Right lobe of liver (tissue), 6 donors: ENCODE measurements at regions not wholly inside any gene's neighbourhood (a gene's known extent, or its start where the extent isn't known, plus 50 kb on each side); places are given as distances from the start of the nearest gene placed in this dataset.

Source experiments
- ATAC-seq, 4 donors: fragments of 200-7000 bp; cut with Tn5 transposase; one replicate each; pipeline ENCODE4 v1.9.1; 2020; ENCODE audit warnings: mild to moderate bottlenecking in 4 of 4, moderate library complexity in 4 of 4
- DNase-seq, 3 donors: peaks; one replicate each; pipeline ENCODE4 v3.0.0-alpha.2; 2020
- H3K27ac ChIP-seq, 3 donors: fragments of 200-600 bp; one replicate each; pipeline ENCODE4 v1.8.0; 2022
- H3K27me3 ChIP-seq, 2 donors: fragments of 200-600 bp; one replicate each; pipeline ENCODE4 v1.8.0; 2022
- H3K36me3 ChIP-seq, 4 donors: fragments of 200-600 bp; sonication (generic) in 1 of 4; one replicate each; pipeline versions ENCODE4 v1.5.1 to v1.8.0; 2017 to 2022; ENCODE audit warnings: control low read depth in 1 of 4
- H3K4me1 ChIP-seq, 4 donors: fragments of 200-600 bp; sonication (generic) in 1 of 4; one replicate each; pipeline versions ENCODE4 v1.5.1 to v1.8.0; 2017 to 2022; ENCODE audit warnings: control low read depth in 1 of 4
- H3K4me3 ChIP-seq, 3 donors: fragments of 200-600 bp; one replicate each; pipeline ENCODE4 v1.8.0; 2022
- H3K9me3 ChIP-seq, 4 donors: fragments of 200-600 bp; sonication (generic) in 1 of 4; one replicate each; pipeline versions ENCODE4 v1.5.1 to v1.8.0; 2017 to 2022; ENCODE audit warnings: control low read depth in 1 of 4
- POLR2A ChIP-seq: fragments of 450-650 bp; IDR thresholded peaks from one replicate; pipeline ENCODE4 v1.6.1; 2017; ENCODE audit warnings: antibody characterized with exemption, mild to moderate bottlenecking
- WGBS: methylation state at CpG from one replicate; pipeline ENCODE4 v1.1.6; 2018; ENCODE audit warnings: low coverage, low lambda C conversion rate; ENCODE audit not compliant: insufficient coverage; ENCODE audit errors: missing lambda C conversion rate; 5-methylcytosine and 5-hydroxymethylcytosine counted together
- intact Hi-C, 2 donors: fragments of 100-400 bp; cut with DNase I; formaldehyde crosslinking; loops; one replicate each; pipeline versions ENCODE4 v1.11.2 to v1.14.1; 2022
- TF ChIP-seq, protein P1 (sequence below), 4 donors: fragments of 200-600 bp in 3 of 4; fragments of 450-650 bp in 1 of 4; IDR thresholded peaks; one replicate each; pipeline versions ENCODE4 v1.5.1 to v1.8.0; 2016 to 2022; ENCODE audit warnings: antibody characterized with exemption in 4 of 4, mild to moderate bottlenecking in 2 of 4
- donor health status: DM: no; HTN: yes; CAD: no.
- donor health status: DM: no; HTN: no; CAD: no.
- donor health status: DM: no; HTN: no; CAD: no.
- donor health status: DM: no; HTN: yes; CAD: no.
- donor health status: DM: no; HTN: yes; CAD: no.

DNA sequence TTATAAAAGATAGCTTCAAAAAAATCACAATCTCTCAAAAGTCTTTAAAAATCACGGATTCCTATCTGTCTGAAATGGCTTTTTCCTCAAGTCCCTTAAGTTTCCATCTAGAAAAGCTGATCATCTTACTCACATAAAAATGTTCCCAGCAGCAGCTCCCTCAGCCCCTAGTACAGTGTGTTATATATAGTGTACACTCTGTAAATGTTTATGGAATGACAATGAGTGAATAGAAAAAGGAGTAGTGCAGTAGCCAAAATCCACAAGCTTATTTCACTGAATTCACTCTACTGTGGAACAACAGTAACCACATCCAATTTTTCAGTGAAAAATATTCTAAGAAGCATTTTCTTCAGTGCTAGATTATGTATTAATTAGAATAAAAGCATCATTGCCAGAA is 609.4 kb downstream of the DTWD2 start:
- intact Hi-C loops, result no loop called here
- WGBS, result 11% methylated on average over 1 of the region's 1 CpG
- Histone ChIP-seq H3K36me3 (no peaks in the 10 kb centered on the region), H3K27me3 (no peaks in the 10 kb centered on the region), H3K27ac (no peak overlapping the region), H3K9me3 (no peaks in the 10 kb centered on the region), H3K4me1 (no peaks in the 10 kb centered on the region), H3K4me3 (no peak overlapping the region)
- ATAC-seq, result no peak
- no peak for DNase-seq
- no peak for TF ChIP-seq POLR2A
- TF ChIP-seq, protein P1, sequence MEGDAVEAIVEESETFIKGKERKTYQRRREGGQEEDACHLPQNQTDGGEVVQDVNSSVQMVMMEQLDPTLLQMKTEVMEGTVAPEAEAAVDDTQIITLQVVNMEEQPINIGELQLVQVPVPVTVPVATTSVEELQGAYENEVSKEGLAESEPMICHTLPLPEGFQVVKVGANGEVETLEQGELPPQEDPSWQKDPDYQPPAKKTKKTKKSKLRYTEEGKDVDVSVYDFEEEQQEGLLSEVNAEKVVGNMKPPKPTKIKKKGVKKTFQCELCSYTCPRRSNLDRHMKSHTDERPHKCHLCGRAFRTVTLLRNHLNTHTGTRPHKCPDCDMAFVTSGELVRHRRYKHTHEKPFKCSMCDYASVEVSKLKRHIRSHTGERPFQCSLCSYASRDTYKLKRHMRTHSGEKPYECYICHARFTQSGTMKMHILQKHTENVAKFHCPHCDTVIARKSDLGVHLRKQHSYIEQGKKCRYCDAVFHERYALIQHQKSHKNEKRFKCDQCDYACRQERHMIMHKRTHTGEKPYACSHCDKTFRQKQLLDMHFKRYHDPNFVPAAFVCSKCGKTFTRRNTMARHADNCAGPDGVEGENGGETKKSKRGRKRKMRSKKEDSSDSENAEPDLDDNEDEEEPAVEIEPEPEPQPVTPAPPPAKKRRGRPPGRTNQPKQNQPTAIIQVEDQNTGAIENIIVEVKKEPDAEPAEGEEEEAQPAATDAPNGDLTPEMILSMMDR (IDR thresholded peaks at IDR 0.05), result no peak

DNA sequence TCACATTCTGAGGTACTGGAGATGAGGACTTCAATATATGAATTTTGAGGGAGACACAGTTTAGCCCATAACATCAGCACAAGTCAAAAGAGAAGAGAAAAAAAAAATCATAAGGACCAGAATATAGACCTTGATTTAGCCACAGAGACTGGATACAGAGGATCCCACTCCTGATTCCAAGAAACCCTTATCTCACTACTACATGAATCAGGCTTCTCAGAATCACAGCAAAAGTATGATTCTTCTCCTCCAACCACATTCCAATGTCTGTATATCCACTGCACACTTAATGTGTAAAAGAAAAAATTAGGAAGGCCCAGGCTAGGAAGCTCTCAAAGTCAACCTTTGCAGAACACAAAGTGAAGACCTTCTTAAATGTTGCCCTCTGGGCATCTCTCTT is 610.9 kb downstream of the DTWD2 start:
- TF ChIP-seq, protein P1 (IDR thresholded peaks at IDR 0.05), result no peak
- no peak for TF ChIP-seq POLR2A
- intact Hi-C loops, result no loop called here
- no peaks in the 10 kb centered on the region for H3K9me3 ChIP-seq
- ATAC-seq, result no peak
- H3K4me3 ChIP-seq, result no peak overlapping the region
- no peaks in the 10 kb centered on the region for H3K4me1 ChIP-seq
- no peaks in the 10 kb centered on the region for H3K36me3 ChIP-seq
- no peak for DNase-seq
- no peak overlapping the region for H3K27ac ChIP-seq
- no peaks in the 10 kb centered on the region for H3K27me3 ChIP-seq

DNA sequence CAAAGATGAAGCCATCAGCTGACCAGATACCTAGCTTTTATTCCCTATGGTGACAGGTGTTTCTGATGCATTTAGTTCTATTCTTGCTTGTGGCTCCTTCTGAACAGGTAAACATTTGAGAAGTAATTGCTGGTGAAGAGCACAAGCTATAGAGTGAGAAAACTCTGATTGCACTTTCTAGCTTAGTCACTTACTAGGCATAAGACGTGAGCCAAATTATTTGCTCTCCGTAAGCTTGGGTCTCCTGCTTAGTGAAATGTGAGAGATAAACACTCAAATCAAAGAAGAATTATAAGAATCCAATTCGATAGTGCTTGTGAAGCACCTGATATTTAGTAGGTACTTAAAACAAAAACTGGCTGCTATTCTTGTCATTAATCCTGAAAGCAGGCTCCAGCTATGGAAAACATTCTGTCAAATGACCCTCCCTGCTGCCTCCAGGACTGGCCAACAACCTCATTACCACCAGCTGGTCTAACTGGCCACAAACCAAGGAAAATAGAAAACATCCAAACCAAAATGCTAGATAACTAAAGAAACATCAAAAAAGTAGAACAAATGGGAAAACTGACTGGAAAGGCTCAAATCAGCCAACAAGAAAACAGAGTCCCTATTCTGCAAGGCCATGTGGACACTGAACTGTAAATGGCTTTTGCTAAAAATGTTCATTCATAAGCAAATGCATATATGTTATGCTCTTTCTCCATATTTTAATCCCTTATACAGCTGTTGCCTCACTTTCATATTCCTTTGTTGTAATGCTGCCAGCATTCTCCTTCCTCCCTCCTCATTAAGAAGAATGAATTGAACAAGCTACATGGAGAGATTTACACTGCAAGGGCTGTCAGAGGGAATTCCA is 616.1 kb downstream of the DTWD2 start:
- intact Hi-C loops, result no loop called here
- WGBS, result 39% methylated on average over 3 of the region's 3 CpGs
- no peaks in the 10 kb centered on the region for H3K36me3 ChIP-seq
- no peaks in the 10 kb centered on the region for H3K27me3 ChIP-seq
- DNase-seq (no peak), ATAC-seq (no peak)
- no peak overlapping the region for H3K27ac ChIP-seq
- no peaks in the 10 kb centered on the region for H3K9me3 ChIP-seq
- TF ChIP-seq, protein P1 (IDR thresholded peaks at IDR 0.05), result no peak
- TF ChIP-seq POLR2A, result no peak
- no peak overlapping the region for H3K4me3 ChIP-seq
- H3K4me1 ChIP-seq, result no peaks in the 10 kb centered on the region

DNA sequence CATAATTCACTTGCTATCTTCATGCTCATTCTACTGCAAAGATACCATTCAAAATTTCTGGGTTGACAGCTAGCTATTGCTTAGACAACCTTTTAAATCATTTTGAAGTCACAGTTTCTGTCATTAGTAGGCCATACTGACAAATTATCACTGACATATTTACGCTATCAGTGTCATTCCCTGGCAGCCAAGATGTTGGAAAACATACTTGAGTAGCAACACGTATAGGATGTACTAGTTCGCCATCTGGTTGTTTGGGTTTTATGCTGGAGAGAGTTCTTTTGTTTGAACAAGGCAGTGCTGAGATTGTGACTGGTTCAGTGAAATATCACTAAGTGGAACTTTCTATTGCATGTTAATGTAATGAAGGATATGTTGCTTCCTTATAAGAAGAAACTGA is 621.9 kb downstream of the DTWD2 start:
- Histone ChIP-seq H3K27me3 (no peaks in the 10 kb centered on the region), H3K36me3 (no peaks in the 10 kb centered on the region), H3K27ac (no peak overlapping the region), H3K4me1 (no peaks in the 10 kb centered on the region), H3K4me3 (no peak overlapping the region), H3K9me3 (no peaks in the 10 kb centered on the region)
- 71% methylated on average over 3 of the region's 3 CpGs for WGBS
- intact Hi-C loops, result no loop called here
- DNase-seq, result no peak
- TF ChIP-seq, protein P1 (IDR thresholded peaks at IDR 0.05), result no peak
- no peak for TF ChIP-seq POLR2A
- no peak for ATAC-seq
